ENCODE measurements at regions not wholly inside any gene's neighbourhood (a gene's known extent, or its start where the extent isn't known, plus 50 kb on each side); places are given as distances from the start of the nearest gene placed in this dataset.

GRCh38 chr9:16046713-16047112 is 493.9 kb downstream of the CCDC171 start:
- TF ChIP-seq CTCF (conservative IDR thresholded peaks at IDR 0.05; ENCODE audit: low read depth, low read length): no peak
- Histone ChIP-seq H3K79me2 (ENCODE audit: insufficient read depth, low read depth) (no peaks in the 10 kb centered on the region), H3K36me3 (ENCODE audit: insufficient read depth) (no peaks in the 10 kb centered on the region), H3K27me3 (ENCODE audit: insufficient read depth, low read depth) (no peaks in the 10 kb centered on the region), H3K9ac (no peak overlapping the region), H3K4me3 (IDR thresholded peaks at IDR 0.05; ENCODE audit: insufficient read depth, low read depth, low read length) (no peak overlapping the region), H4K20me1 (ENCODE audit: insufficient read depth) (no peaks in the 10 kb centered on the region), H2AFZ (ENCODE audit: low read depth) (no peak overlapping the region), H3K27ac (no peak overlapping the region), H3K4me1 (ENCODE audit: low read depth, poor library complexity, severe bottlenecking) (no peaks in the 10 kb centered on the region), H3K4me2 (no peak overlapping the region)

GRCh38 chr9:16048129-16048528 is 495.3 kb downstream of the CCDC171 start:
- H3K27me3 ChIP-seq (ENCODE audit: insufficient read depth, low read depth): no peaks in the 10 kb centered on the region
- H3K4me1 ChIP-seq (ENCODE audit: low read depth, poor library complexity, severe bottlenecking): no peaks in the 10 kb centered on the region
- no peak overlapping the region for H3K27ac ChIP-seq
- no peak overlapping the region for H3K9ac ChIP-seq
- no peaks in the 10 kb centered on the region for H4K20me1 ChIP-seq (ENCODE audit: insufficient read depth)
- no peak for TF ChIP-seq CTCF (conservative IDR thresholded peaks at IDR 0.05; ENCODE audit: low read depth, low read length)
- H2AFZ ChIP-seq (ENCODE audit: low read depth): no peak overlapping the region
- no peaks in the 10 kb centered on the region for H3K36me3 ChIP-seq (ENCODE audit: insufficient read depth)
- H3K4me2 ChIP-seq: no peak overlapping the region
- no peak overlapping the region for H3K4me3 ChIP-seq (IDR thresholded peaks at IDR 0.05; ENCODE audit: insufficient read depth, low read depth, low read length)
- H3K79me2 ChIP-seq (ENCODE audit: insufficient read depth, low read depth): no peaks in the 10 kb centered on the region

DNA sequence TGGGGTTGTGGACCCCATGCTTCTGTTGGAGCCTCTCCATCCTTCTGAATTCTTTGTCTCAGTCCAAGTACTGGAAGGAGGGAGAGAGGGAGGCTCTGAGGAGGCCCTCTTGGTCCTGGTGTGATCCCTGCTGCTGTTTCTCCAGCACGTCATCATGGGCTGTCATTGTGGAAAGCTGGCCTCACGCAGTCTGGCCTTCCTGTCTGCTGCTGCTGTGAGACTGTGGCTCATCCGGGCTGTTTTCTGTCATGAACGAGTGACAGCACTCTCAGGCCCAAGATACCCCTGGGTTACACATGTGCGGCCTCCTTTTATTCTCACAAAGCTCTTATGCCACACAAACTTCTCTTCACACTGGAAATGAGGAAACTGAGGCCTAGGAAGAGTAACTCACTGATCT is 499.3 kb downstream of the CCDC171 start:
- no peaks in the 10 kb centered on the region for H3K79me2 ChIP-seq (ENCODE audit: insufficient read depth, low read depth)

GRCh38 chr9:16052757-16053530 is 500.1 kb downstream of the CCDC171 start:
- Histone ChIP-seq H3K4me2 (no peak overlapping the region), H3K27me3 (ENCODE audit: insufficient read depth, low read depth) (no peaks in the 10 kb centered on the region), H3K79me2 (ENCODE audit: insufficient read depth, low read depth) (no peaks in the 10 kb centered on the region), H3K4me1 (ENCODE audit: low read depth, poor library complexity, severe bottlenecking) (no peaks in the 10 kb centered on the region), H3K27ac (no peak overlapping the region), H4K20me1 (ENCODE audit: insufficient read depth) (no peaks in the 10 kb centered on the region), H3K4me3 (IDR thresholded peaks at IDR 0.05; ENCODE audit: insufficient read depth, low read depth, low read length) (no peak overlapping the region), H2AFZ (ENCODE audit: low read depth) (no peak overlapping the region), H3K36me3 (ENCODE audit: insufficient read depth) (no peaks in the 10 kb centered on the region), H3K9ac (no peak overlapping the region)
- no peak for TF ChIP-seq CTCF (conservative IDR thresholded peaks at IDR 0.05; ENCODE audit: low read depth, low read length)

More for the DNA sequence above, 499.3 kb downstream of the CCDC171 start:
- TF ChIP-seq CTCF (conservative IDR thresholded peaks at IDR 0.05; ENCODE audit: low read depth, low read length): no peak
- Histone ChIP-seq H4K20me1 (ENCODE audit: insufficient read depth) (no peaks in the 10 kb centered on the region), H3K4me2 (no peak overlapping the region), H3K4me3 (IDR thresholded peaks at IDR 0.05; ENCODE audit: insufficient read depth, low read depth, low read length) (no peak overlapping the region), H3K4me1 (ENCODE audit: low read depth, poor library complexity, severe bottlenecking) (no peaks in the 10 kb centered on the region), H3K36me3 (ENCODE audit: insufficient read depth) (no peaks in the 10 kb centered on the region), H2AFZ (ENCODE audit: low read depth) (no peak overlapping the region), H3K27ac (no peak overlapping the region), H3K9ac (no peak overlapping the region), H3K27me3 (ENCODE audit: insufficient read depth, low read depth) (no peaks in the 10 kb centered on the region)

All from KMS-11 (cell line).